PC-9 (cell line): ENCODE measurements at regions not wholly inside any gene's neighbourhood (a gene's known extent, or its start where the extent isn't known, plus 50 kb on each side); places are given as distances from the start of the nearest gene placed in this dataset.

ENCODE experiments used
- BruUV-seq: library from RNA; stranded (reverse); fragments of 400-500 nt; replicated peaks from 2 replicates; lab custom pipeline; 2021; lab: Mats Ljungman, UMichigan
- CTCF ChIA-PET: fragments of 300-600 bp; sonication (Branson Sonifier 250); formaldehyde crosslinking; loops from one replicate; lab custom pipeline; 2022; ENCODE audit warnings: antibody characterized with exemption; lab: Charles Lee
- POLR2A ChIA-PET: fragments of 300-600 bp; sonication (Branson Sonifier 250); formaldehyde crosslinking; loops from one replicate; lab custom pipeline; 2022; ENCODE audit warnings: antibody characterized with exemption; ENCODE audit not compliant: unreplicated experiment; lab: Charles Lee
- DNase-seq, 2 experiments: peaks; one replicate each; pipeline versions ENCODE4 v3.0.0 to v3.0.0-alpha.2; 2015 to 2022; ENCODE audit warnings: mixed read lengths in 1 of 2
- H2AFZ ChIP-seq: fragments of 200-600 bp; sonication (generic); 2 replicates; pipeline ENCODE4 v1.8.1; 2017; ENCODE audit warnings: antibody characterized with exemption
- H3F3A ChIP-seq: fragments of 200-600 bp; sonication (generic); 2 replicates; pipeline ENCODE4 v1.8.1; 2017; ENCODE audit warnings: antibody characterized with exemption, mild to moderate bottlenecking, low read depth; ENCODE audit not compliant: insufficient read depth
- H3K27ac ChIP-seq: fragments of 200-600 bp; sonication (generic); 2 replicates; pipeline ENCODE4 v1.6.1; 2016; ENCODE audit warnings: mixed run types
- H3K27me3 ChIP-seq: fragments of 200-600 bp; sonication (generic); 2 replicates; pipeline ENCODE4 v1.6.1; 2016; ENCODE audit warnings: low read depth, mixed run types; ENCODE audit not compliant: insufficient read depth
- H3K36me3 ChIP-seq: fragments of 200-600 bp; sonication (generic); 2 replicates; pipeline ENCODE4 v1.6.1; 2016; ENCODE audit warnings: low read depth, mixed run types
- H3K4me1 ChIP-seq: fragments of 200-600 bp; sonication (generic); replicated peaks from 2 replicates; pipeline ENCODE4 v1.6.1; 2016; ENCODE audit warnings: mixed run types; ENCODE audit not compliant: insufficient read depth
- H3K4me2 ChIP-seq: fragments of 200-600 bp; sonication (generic); 2 replicates; pipeline ENCODE4 v1.6.1; 2017; ENCODE audit warnings: mixed run types
- H3K4me3 ChIP-seq: fragments of 200-600 bp; sonication (generic); 2 replicates; pipeline ENCODE4 v1.6.1; 2016; ENCODE audit warnings: mixed run types
- H3K79me2 ChIP-seq: fragments of 200-600 bp; sonication (generic); 2 replicates; pipeline ENCODE4 v1.6.1; 2017; ENCODE audit warnings: low read depth, mixed run types
- H3K9me2 ChIP-seq: fragments of 200-600 bp; sonication (generic); 2 replicates; pipeline ENCODE4 v1.8.1; 2017; ENCODE audit warnings: mild to moderate bottlenecking; ENCODE audit not compliant: insufficient read depth
- H3K9me3 ChIP-seq: fragments of 200-600 bp; sonication (generic); 2 replicates; pipeline ENCODE4 v1.8.1; 2016; ENCODE audit warnings: low read depth; ENCODE audit not compliant: insufficient read depth
- H4K20me1 ChIP-seq: fragments of 200-600 bp; sonication (generic); 2 replicates; pipeline ENCODE4 v1.8.1; 2017; ENCODE audit not compliant: insufficient read depth
- EZH2 ChIP-seq: fragments of 200-600 bp; sonication (generic); IDR thresholded peaks from 2 replicates; pipeline ENCODE4 v1.8.0; 2017; ENCODE audit warnings: antibody characterized with exemption, low read depth
- intact Hi-C: fragments of 100-400 bp; cut with micrococcal nuclease; formaldehyde crosslinking; loops from one replicate; pipeline ENCODE4 v1.10.0; 2022; ENCODE audit not compliant: unreplicated experiment
- TF ChIP-seq, protein P1 (sequence below): fragments of 200-600 bp; sonication (generic); conservative IDR thresholded peaks from 2 replicates; pipeline ENCODE4 v1.6.1; 2017; ENCODE audit warnings: mixed run types, antibody characterized with exemption, mild to moderate bottlenecking, moderate library complexity

GRCh38 chr2:133821107-133821760 is 253.0 kb upstream of the NCKAP5 start:
- Histone ChIP-seq H3K27me3 (no peaks in the 10 kb centered on the region), H3K27ac (no peak overlapping the region)

GRCh38 chr2:133822517-133823225 is 254.4 kb upstream of the NCKAP5 start:
- CTCF ChIA-PET: no interaction called here
- BruUV-seq: no TSS peak

More at GRCh38 chr2:133821107-133821760, 253.0 kb upstream of the NCKAP5 start:
- no peak for TF ChIP-seq EZH2
- TF ChIP-seq, protein P1, sequence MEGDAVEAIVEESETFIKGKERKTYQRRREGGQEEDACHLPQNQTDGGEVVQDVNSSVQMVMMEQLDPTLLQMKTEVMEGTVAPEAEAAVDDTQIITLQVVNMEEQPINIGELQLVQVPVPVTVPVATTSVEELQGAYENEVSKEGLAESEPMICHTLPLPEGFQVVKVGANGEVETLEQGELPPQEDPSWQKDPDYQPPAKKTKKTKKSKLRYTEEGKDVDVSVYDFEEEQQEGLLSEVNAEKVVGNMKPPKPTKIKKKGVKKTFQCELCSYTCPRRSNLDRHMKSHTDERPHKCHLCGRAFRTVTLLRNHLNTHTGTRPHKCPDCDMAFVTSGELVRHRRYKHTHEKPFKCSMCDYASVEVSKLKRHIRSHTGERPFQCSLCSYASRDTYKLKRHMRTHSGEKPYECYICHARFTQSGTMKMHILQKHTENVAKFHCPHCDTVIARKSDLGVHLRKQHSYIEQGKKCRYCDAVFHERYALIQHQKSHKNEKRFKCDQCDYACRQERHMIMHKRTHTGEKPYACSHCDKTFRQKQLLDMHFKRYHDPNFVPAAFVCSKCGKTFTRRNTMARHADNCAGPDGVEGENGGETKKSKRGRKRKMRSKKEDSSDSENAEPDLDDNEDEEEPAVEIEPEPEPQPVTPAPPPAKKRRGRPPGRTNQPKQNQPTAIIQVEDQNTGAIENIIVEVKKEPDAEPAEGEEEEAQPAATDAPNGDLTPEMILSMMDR: no peak
- Histone ChIP-seq H4K20me1 (no peaks in the 10 kb centered on the region), H2AFZ (no peak overlapping the region), H3K4me3 (no peak overlapping the region), H3K36me3 (no peaks in the 10 kb centered on the region), H3K9me2 (no peaks in the 10 kb centered on the region), H3K79me2 (no peaks in the 10 kb centered on the region), H3K4me2 (no peak overlapping the region), H3F3A (peaks cover 13% of the 10 kb centered on the region; the same call in 1 of the 2 replicates), H3K9me3 (no peaks in the 10 kb centered on the region), H3K4me1 (peaks cover 28% of the 10 kb centered on the region)
- ChIA-PET POLR2A (no interaction called here), CTCF (no interaction called here)
- no peak for DNase-seq
- intact Hi-C loops: no loop called here
- no TSS peak for BruUV-seq

DNA sequence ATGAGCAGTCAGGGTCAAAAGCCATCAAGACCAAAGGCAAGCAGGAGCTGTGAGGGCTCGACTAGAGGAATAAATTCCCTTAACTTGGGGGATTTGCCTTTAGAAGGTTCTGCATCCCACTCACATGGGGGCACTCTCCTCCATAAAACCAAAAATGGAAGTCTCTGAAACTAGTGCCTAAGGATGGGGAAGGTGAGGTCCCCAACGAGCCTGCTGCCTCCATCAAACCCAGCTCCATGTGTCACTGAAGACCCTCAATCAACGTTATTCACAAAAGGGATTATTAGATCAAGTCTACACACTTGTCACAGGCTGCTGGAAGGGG is 254.9 kb upstream of the NCKAP5 start:
- Histone ChIP-seq H3K4me1 (peaks cover 10% of the 10 kb centered on the region), H3K27me3 (no peaks in the 10 kb centered on the region), H3K9me3 (no peaks in the 10 kb centered on the region), H3F3A (peaks cover 7% of the 10 kb centered on the region; the same call in 1 of the 2 replicates), H3K79me2 (no peaks in the 10 kb centered on the region), H3K36me3 (no peaks in the 10 kb centered on the region), H3K27ac (no peak overlapping the region), H2AFZ (no peak overlapping the region), H3K9me2 (no peaks in the 10 kb centered on the region), H4K20me1 (no peaks in the 10 kb centered on the region), H3K4me3 (no peak overlapping the region), H3K4me2 (no peak overlapping the region)
- ChIA-PET CTCF (no interaction called here), POLR2A (no interaction called here)
- BruUV-seq: no TSS peak
- no peak for DNase-seq
- intact Hi-C loops: no loop called here
- TF ChIP-seq, protein P1: no peak
- TF ChIP-seq EZH2: no peak

More at GRCh38 chr2:133822517-133823225, 254.4 kb upstream of the NCKAP5 start:
- Histone ChIP-seq H3K36me3 (no peaks in the 10 kb centered on the region), H3K4me1 (peaks cover 15% of the 10 kb centered on the region), H2AFZ (no peak overlapping the region), H4K20me1 (no peaks in the 10 kb centered on the region), H3F3A (peaks cover 12% of the 10 kb centered on the region; the same call in 1 of the 2 replicates), H3K27me3 (no peaks in the 10 kb centered on the region), H3K79me2 (no peaks in the 10 kb centered on the region), H3K27ac (no peak overlapping the region), H3K9me3 (no peaks in the 10 kb centered on the region), H3K4me2 (no peak overlapping the region), H3K9me2 (no peaks in the 10 kb centered on the region), H3K4me3 (no peak overlapping the region)
- POLR2A ChIA-PET: no interaction called here
- TF ChIP-seq, protein P1: no peak
- TF ChIP-seq EZH2: no peak
- intact Hi-C loops: no loop called here
- DNase-seq: no peak
